ENCODE measurements at regions not wholly inside any gene's neighbourhood (a gene's known extent, or its start where the extent isn't known, plus 50 kb on each side); places are given as distances from the start of the nearest gene placed in this dataset.

DNA sequence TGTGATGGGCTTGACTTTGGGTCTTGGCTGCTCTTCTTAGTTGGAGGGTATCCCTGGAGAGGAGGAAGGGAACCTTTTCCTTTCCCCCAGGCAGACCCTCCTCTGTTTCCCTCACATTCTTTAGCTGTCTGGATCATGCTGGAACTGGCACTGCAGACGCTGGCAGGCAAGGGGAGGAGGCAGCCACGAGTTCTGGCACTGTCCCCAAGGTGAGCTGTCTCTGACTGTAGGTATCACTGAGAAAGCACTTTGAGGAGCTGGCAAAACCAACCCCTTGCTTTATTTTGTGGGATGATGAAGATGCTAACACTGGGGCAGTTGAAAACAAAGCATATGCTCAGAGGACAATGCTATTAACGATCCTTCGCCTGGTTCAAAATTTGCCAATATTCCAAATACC is 175.0 kb downstream of the SOX2 start:
- 0 out of 2 replicates have a peak, but pooled peaks cover 3% of the 10 kb centered on the region for H3K9me3 ChIP-seq (ENCODE audit: control insufficient read depth, insufficient read depth, low read depth, low read length)
- no peaks in the 10 kb centered on the region for H3K4me1 ChIP-seq (ENCODE audit: control insufficient read depth, insufficient read depth, low read length)
- ChIA-PET CTCF (no interaction called here), POLR2A (no interaction called here)
- ATAC-seq (no peak), DNase-seq (ENCODE audit: low read depth, low spot score) (no peak)
- no peaks in the 10 kb centered on the region for H3K27me3 ChIP-seq (ENCODE audit: control insufficient read depth, insufficient read depth, low read length)
- H3K27ac ChIP-seq (ENCODE audit: low read length), result no peak overlapping the region
- intact Hi-C loops (cut with micrococcal nuclease; ENCODE audit: unreplicated experiment) (no loop called here), in situ Hi-C loops (cut with HindIII; ENCODE audit: low pct_unique_long_range_greater_than_20kb, low sequenced_read_pairs) (no loop called here)
- no TSS peak for BruUV-seq (replicated peaks)
- H3K4me3 ChIP-seq (ENCODE audit: low read depth in 2 of 2, low read length in 2 of 2), result no peak overlapping the region
- TF ChIP-seq POLR2AphosphoS5 (IDR thresholded peaks at IDR 0.05; ENCODE audit: low read depth, low read length), result no peak
- no peak for TF ChIP-seq SIN3A (IDR thresholded peaks at IDR 0.05; ENCODE audit: borderline replicate concordance, insufficient read depth, low read depth, low read length)
- TF ChIP-seq, protein P1, sequence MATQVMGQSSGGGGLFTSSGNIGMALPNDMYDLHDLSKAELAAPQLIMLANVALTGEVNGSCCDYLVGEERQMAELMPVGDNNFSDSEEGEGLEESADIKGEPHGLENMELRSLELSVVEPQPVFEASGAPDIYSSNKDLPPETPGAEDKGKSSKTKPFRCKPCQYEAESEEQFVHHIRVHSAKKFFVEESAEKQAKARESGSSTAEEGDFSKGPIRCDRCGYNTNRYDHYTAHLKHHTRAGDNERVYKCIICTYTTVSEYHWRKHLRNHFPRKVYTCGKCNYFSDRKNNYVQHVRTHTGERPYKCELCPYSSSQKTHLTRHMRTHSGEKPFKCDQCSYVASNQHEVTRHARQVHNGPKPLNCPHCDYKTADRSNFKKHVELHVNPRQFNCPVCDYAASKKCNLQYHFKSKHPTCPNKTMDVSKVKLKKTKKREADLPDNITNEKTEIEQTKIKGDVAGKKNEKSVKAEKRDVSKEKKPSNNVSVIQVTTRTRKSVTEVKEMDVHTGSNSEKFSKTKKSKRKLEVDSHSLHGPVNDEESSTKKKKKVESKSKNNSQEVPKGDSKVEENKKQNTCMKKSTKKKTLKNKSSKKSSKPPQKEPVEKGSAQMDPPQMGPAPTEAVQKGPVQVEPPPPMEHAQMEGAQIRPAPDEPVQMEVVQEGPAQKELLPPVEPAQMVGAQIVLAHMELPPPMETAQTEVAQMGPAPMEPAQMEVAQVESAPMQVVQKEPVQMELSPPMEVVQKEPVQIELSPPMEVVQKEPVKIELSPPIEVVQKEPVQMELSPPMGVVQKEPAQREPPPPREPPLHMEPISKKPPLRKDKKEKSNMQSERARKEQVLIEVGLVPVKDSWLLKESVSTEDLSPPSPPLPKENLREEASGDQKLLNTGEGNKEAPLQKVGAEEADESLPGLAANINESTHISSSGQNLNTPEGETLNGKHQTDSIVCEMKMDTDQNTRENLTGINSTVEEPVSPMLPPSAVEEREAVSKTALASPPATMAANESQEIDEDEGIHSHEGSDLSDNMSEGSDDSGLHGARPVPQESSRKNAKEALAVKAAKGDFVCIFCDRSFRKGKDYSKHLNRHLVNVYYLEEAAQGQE (IDR thresholded peaks at IDR 0.05; ENCODE audit: insufficient read depth in 1 of 2, low read depth in 2 of 2, low read length in 1 of 2), result no peak
- TF ChIP-seq TCF7L2 (IDR thresholded peaks at IDR 0.05; ENCODE audit: low read depth, low read length), result no peak
- TF ChIP-seq, protein P2, sequence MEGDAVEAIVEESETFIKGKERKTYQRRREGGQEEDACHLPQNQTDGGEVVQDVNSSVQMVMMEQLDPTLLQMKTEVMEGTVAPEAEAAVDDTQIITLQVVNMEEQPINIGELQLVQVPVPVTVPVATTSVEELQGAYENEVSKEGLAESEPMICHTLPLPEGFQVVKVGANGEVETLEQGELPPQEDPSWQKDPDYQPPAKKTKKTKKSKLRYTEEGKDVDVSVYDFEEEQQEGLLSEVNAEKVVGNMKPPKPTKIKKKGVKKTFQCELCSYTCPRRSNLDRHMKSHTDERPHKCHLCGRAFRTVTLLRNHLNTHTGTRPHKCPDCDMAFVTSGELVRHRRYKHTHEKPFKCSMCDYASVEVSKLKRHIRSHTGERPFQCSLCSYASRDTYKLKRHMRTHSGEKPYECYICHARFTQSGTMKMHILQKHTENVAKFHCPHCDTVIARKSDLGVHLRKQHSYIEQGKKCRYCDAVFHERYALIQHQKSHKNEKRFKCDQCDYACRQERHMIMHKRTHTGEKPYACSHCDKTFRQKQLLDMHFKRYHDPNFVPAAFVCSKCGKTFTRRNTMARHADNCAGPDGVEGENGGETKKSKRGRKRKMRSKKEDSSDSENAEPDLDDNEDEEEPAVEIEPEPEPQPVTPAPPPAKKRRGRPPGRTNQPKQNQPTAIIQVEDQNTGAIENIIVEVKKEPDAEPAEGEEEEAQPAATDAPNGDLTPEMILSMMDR (IDR thresholded peaks at IDR 0.05), result no peak
- H3K36me3 ChIP-seq (ENCODE audit: control insufficient read depth, insufficient read depth, low read length), result no peaks in the 10 kb centered on the region

DNA sequence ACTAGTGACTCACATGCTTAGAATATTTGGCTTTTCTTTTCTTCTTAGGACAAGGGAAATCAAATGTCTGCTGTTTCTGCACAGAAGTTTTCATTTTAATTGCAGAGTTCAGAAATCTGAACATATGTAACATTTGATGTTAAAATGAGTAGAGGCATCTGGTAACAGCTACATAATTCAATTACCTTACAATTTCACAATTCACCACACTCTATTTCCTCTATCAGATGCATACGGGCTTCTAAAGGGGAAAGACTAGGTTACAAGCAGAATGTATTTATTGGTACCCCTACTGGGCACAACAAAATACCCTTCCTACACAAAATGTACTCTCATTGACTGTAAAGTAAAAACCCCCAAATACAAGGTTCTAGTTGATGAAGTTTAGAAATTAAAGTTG is 176.0 kb downstream of the SOX2 start:
- ChIA-PET POLR2A (no interaction called here), CTCF (interaction anchor here (0.5 kb wide), 1 partner anchor 1977 kb away, joined by 3 read pairs; no protein-coding TSS in a partner anchor)

More for the DNA sequence above, 176.0 kb downstream of the SOX2 start:
- TF ChIP-seq, protein P2 (IDR thresholded peaks at IDR 0.05), result no peak
- TF ChIP-seq SIN3A (IDR thresholded peaks at IDR 0.05; ENCODE audit: borderline replicate concordance, insufficient read depth, low read depth, low read length), result no peak
- TF ChIP-seq, protein P1 (IDR thresholded peaks at IDR 0.05; ENCODE audit: insufficient read depth in 1 of 2, low read depth in 2 of 2, low read length in 1 of 2), result no peak
- no peak for TF ChIP-seq POLR2AphosphoS5 (IDR thresholded peaks at IDR 0.05; ENCODE audit: low read depth, low read length)
- no peak for TF ChIP-seq TCF7L2 (IDR thresholded peaks at IDR 0.05; ENCODE audit: low read depth, low read length)
- Histone ChIP-seq H3K4me1 (ENCODE audit: control insufficient read depth, insufficient read depth, low read length) (no peaks in the 10 kb centered on the region), H3K9me3 (ENCODE audit: control insufficient read depth, insufficient read depth, low read depth, low read length) (0 out of 2 replicates have a peak, but pooled peaks cover 3% of the 10 kb centered on the region), H3K27ac (ENCODE audit: low read length) (no peak overlapping the region), H3K27me3 (ENCODE audit: control insufficient read depth, insufficient read depth, low read length) (no peaks in the 10 kb centered on the region), H3K36me3 (ENCODE audit: control insufficient read depth, insufficient read depth, low read length) (no peaks in the 10 kb centered on the region), H3K4me3 (ENCODE audit: low read depth in 2 of 2, low read length in 2 of 2) (no peak overlapping the region)
- BruUV-seq (replicated peaks), result no TSS peak
- DNase-seq (ENCODE audit: low read depth, low spot score) (no peak), ATAC-seq (no peak)
- in situ Hi-C loops (cut with HindIII; ENCODE audit: low pct_unique_long_range_greater_than_20kb, low sequenced_read_pairs), result no loop called here
- intact Hi-C loops (cut with micrococcal nuclease; ENCODE audit: unreplicated experiment), result no loop called here

Measured in Panc1 (cell line).